ENCODE measurements at regions not wholly inside any gene's neighbourhood (a gene's known extent, or its start where the extent isn't known, plus 50 kb on each side); places are given as distances from the start of the nearest gene placed in this dataset.

GRCh38 chr18:6593142-6593885 lies 136.2 kb upstream of the ARHGAP28 start:
- no peak for DNase-seq (ENCODE audit: extremely low spot score, unreplicated experiment)
- H3K27ac Mint-ChIP-seq (ENCODE audit: unreplicated experiment): no peak overlapping the region

GRCh38 chr18:6595666-6596065 lies 133.8 kb upstream of the ARHGAP28 start:
- Mint-ChIP-seq H3K27ac (ENCODE audit: unreplicated experiment) (peak overlapping the region; percentile 73), H3K4me1 (ENCODE audit: unreplicated experiment) (peaks cover 36% of the 10 kb centered on the region), H3K27me3 (ENCODE audit: unreplicated experiment) (peaks cover 4% of the 10 kb centered on the region), H3K4me3 (ENCODE audit: unreplicated experiment) (no peak overlapping the region), H3K36me3 (ENCODE audit: unreplicated experiment) (no peaks in the 10 kb centered on the region), H3K9me3 (ENCODE audit: unreplicated experiment) (no peaks in the 10 kb centered on the region)
- no peak for DNase-seq (ENCODE audit: extremely low spot score, unreplicated experiment)
- no peak for TF ChIP-seq CTCF (IDR thresholded peaks at IDR 0.05)

More at GRCh38 chr18:6593142-6593885, 136.2 kb upstream of the ARHGAP28 start:
- H3K27me3 Mint-ChIP-seq (ENCODE audit: unreplicated experiment): no peaks in the 10 kb centered on the region
- no peak for TF ChIP-seq CTCF (IDR thresholded peaks at IDR 0.05)
- no peak overlapping the region for H3K4me3 Mint-ChIP-seq (ENCODE audit: unreplicated experiment)
- no peaks in the 10 kb centered on the region for H3K9me3 Mint-ChIP-seq (ENCODE audit: unreplicated experiment)
- H3K4me1 Mint-ChIP-seq (ENCODE audit: unreplicated experiment): peaks cover 41% of the 10 kb centered on the region
- peaks cover 2% of the 10 kb centered on the region for H3K36me3 Mint-ChIP-seq (ENCODE audit: unreplicated experiment)

GRCh38 chr18:6598657-6599056 lies 130.9 kb upstream of the ARHGAP28 start:
- no peak for TF ChIP-seq CTCF (IDR thresholded peaks at IDR 0.05)
- H3K9me3 Mint-ChIP-seq (ENCODE audit: unreplicated experiment): no peaks in the 10 kb centered on the region
- H3K4me1 Mint-ChIP-seq (ENCODE audit: unreplicated experiment): peaks cover 28% of the 10 kb centered on the region
- no peak overlapping the region for H3K4me3 Mint-ChIP-seq (ENCODE audit: unreplicated experiment)
- H3K36me3 Mint-ChIP-seq (ENCODE audit: unreplicated experiment): no peaks in the 10 kb centered on the region
- peaks cover 4% of the 10 kb centered on the region for H3K27me3 Mint-ChIP-seq (ENCODE audit: unreplicated experiment)
- DNase-seq (ENCODE audit: extremely low spot score, unreplicated experiment): no peak
- no peak overlapping the region for H3K27ac Mint-ChIP-seq (ENCODE audit: unreplicated experiment)

DNA sequence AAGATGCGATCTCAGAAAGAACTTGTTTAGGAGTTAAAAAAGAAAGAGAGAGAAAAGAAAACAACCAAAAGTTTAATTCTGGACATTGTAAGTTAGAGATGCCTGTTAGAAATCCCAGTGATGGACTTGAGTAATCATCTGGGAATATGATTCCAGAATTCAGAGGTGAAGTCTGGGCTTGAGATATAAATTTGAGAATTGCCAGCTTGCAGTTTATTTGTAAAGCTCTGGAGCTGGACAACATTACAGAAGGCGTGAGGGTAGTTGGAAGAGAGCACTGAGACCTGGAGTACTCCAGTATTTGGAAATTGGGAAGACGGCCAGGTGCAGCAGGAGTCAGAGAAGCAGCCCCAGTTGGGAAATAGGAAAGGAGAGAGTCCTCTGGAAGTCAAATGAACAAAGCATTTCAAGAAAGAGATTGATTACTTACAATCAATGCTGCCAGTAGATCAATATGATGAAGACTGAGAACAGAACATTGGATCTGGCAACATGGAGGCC lies 128.8 kb upstream of the ARHGAP28 start:
- DNase-seq (ENCODE audit: extremely low spot score, unreplicated experiment): no peak
- Mint-ChIP-seq H3K4me3 (ENCODE audit: unreplicated experiment) (no peak overlapping the region), H3K9me3 (ENCODE audit: unreplicated experiment) (no peaks in the 10 kb centered on the region), H3K27me3 (ENCODE audit: unreplicated experiment) (peaks cover 4% of the 10 kb centered on the region), H3K4me1 (ENCODE audit: unreplicated experiment) (peaks cover 20% of the 10 kb centered on the region), H3K27ac (ENCODE audit: unreplicated experiment) (no peak overlapping the region), H3K36me3 (ENCODE audit: unreplicated experiment) (no peaks in the 10 kb centered on the region)
- TF ChIP-seq CTCF (IDR thresholded peaks at IDR 0.05): no peak

- TF ChIP-seq CTCF (IDR thresholded peaks at IDR 0.05): no peak
- Mint-ChIP-seq H3K9me3 (ENCODE audit: unreplicated experiment) (no peaks in the 10 kb centered on the region), H3K4me3 (ENCODE audit: unreplicated experiment) (no peak overlapping the region), H3K36me3 (ENCODE audit: unreplicated experiment) (no peaks in the 10 kb centered on the region), H3K27ac (ENCODE audit: unreplicated experiment) (no peak overlapping the region), H3K27me3 (ENCODE audit: unreplicated experiment) (peaks cover 4% of the 10 kb centered on the region), H3K4me1 (ENCODE audit: unreplicated experiment) (peaks cover 20% of the 10 kb centered on the region)
- DNase-seq (ENCODE audit: extremely low spot score, unreplicated experiment): no peak
Measured at GRCh38 chr18:6601241-6601640, 128.3 kb upstream of the ARHGAP28 start.
